Stimulated activated CD4-positive, alpha-beta T cell treated with anti-CD3 and anti-CD28 coated beads, Interleukin-15, amount 100 ng/mL, for 48 hours (primary cell): ENCODE measurements at regions not wholly inside any gene's neighbourhood (a gene's known extent, or its start where the extent isn't known, plus 50 kb on each side); places are given as distances from the start of the nearest gene placed in this dataset.

Experiments
- DNase-seq, 2 donors: peaks; one replicate each; pipeline ENCODE4 v3.0.0-alpha.2; 2020; ENCODE audit warnings: low read depth in 2 of 2

GRCh38 chr7:46494028-46494427, 573.0 kb upstream of the IGFBP3 start:
- DNase-seq = no peak

DNA sequence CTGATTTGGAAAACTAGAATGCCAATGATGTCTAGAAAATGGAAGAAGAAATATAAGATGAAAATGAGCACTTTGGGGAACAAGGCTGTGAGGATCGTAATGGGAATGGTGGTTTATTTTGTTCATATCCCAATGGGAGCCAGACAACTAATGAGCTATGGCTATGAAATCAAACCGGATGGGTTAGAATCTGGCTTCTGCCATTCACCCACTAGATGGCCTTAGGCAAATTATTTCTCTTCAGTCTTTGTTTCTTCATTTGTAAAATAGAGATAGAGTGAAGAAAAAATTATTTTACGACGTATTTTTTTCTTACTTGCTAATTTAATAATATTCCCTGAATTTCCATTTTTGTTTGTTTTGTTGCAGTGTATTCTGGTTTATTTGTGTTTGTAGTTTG, 572.1 kb upstream of the IGFBP3 start:
- DNase-seq = no peak

- DNase-seq = no peak
Measured at GRCh38 chr7:46492466-46492865, 571.4 kb upstream of the IGFBP3 start.

GRCh38 chr7:46490406-46490805, 569.3 kb upstream of the IGFBP3 start:
- DNase-seq = no peak

GRCh38 chr7:46489106-46489505, 568.0 kb upstream of the IGFBP3 start:
- no peak for DNase-seq

DNA sequence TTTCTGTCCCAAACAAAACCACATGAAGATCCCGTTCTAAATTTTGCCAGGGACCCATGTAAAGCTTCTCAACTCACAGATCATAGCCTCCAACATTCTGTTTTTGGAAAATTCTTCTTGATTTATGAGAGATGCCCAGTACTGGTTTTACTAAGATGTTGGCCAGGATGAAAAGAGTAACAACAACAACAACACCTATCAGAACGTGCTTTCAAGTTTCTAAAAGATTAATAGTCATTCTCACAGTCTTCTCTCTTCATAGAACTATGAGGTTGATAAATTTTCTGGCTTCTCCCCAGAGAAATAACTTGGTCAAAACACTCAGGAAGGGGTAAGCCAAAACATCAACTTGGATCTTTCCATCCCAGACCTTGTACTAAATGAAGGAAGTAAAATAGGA, 567.5 kb upstream of the IGFBP3 start:
- no peak for DNase-seq

GRCh38 chr7:46486256-46487206, 565.5 kb upstream of the IGFBP3 start:
- no peak for DNase-seq

DNA sequence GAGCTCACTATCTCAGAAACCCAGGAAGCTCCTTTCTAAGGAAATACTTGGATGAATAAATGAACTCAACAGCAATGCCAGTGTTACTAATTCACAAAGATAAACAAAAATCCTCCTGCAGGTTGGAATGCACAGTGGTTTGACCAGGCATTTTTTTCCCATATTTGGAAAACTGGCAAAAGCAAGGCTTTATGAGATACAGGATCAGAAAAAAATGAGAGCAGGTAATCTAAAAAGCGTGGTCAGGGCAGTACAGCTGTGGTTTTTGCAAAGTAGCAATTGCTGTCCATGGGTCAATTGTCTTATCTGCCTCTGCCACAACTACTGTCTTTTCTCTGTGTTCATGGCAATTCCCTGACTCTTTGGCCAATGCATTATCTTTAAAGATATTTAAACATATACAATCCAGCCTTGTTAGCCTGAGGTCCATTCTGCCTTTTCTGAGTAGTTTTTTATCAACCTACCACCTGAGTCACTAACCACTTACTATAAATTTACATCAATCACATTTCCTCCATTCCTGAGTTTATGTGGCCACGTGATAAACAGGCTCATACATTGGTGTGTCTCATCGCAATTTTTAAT, 564.5 kb upstream of the IGFBP3 start:
- no peak for DNase-seq

- no peak for DNase-seq
Measured at GRCh38 chr7:46484906-46485305, 563.8 kb upstream of the IGFBP3 start.

- DNase-seq = no peak
Measured at GRCh38 chr7:46480619-46481018, 559.5 kb upstream of the IGFBP3 start.

DNA sequence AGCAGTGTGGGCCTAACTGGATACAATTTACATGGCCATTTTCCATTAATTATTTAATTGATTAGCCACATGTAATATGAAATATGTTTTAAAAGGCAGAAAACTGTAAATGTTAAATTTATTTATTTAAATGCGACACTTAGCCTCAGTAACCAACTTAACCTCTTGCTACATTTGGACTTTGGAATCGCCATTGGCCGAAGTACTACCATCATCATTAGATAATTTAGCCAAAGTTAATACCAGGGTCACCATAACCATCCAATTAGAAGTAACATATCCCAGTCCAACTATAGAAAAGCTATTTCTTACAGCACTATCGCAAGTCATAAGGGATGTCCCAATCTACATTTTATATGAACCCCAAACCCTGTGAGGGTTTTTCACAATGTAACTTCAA, 558.6 kb upstream of the IGFBP3 start:
- DNase-seq = no peak

DNA sequence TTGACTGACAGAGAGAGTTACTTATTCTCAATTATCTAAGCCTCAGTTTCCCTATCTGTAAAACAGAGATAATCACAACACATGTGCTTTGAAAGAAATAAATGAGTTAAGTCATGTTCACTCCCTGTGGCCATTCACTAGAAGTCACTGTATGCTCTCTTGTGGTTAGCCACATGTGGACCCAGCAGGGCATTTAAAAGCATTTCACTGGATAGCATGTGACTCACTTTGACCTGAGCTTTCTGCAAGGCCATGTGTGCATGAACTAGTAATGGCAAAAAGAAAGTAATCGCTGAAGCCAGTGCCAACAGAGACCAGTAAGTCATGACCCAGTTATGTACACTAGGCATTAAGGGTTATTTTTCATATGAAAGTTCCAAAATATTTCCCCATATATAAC, 557.0 kb upstream of the IGFBP3 start:
- no peak for DNase-seq

- DNase-seq = no peak
Measured at GRCh38 chr7:46468753-46469356, 547.8 kb upstream of the IGFBP3 start.

DNA sequence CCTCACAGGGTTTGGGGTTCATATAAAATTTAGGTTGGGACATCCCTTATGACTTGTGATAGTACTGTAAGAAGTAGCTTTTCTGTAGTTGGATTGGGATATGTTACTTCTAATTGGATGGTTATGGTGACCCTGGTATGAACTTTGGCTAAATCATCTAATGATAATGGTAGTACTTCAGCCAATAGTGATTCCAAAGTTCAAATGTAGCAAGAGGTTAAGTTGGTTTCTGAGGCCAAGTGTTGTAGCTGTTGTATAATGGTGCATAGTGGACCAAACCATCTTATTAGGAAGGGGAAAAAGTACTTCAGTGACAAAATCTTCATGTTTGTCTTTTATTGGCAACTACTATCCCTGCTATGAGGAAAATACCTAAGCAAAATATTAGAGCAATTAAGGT, 542.1 kb upstream of the IGFBP3 start:
- DNase-seq = no peak

- no peak for DNase-seq
Measured at GRCh38 chr7:46461334-46461777, 540.3 kb upstream of the IGFBP3 start.

DNA sequence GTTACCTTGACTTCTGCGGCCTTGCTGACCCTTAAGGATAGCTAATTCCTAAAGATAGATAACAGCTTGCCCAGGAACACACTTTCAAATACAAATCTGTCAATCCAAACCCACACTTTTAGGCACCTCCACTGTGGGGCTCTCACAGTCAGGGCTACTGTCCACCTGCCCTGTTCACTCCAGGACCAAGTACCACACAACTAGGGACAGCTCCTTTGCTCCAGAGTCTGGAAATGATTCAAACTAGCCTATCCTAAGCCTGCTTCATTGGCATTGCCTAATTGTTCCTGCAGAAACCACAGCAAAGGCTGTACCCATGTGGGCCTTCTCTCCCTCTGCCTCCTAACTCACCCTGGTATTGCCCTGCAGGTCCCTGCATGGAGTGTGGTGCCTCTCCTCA, 538.9 kb upstream of the IGFBP3 start:
- DNase-seq = no peak

- DNase-seq = no peak
Measured at GRCh38 chr7:46454816-46455215, 533.7 kb upstream of the IGFBP3 start.

- DNase-seq = no peak
Measured at GRCh38 chr7:46452561-46453135, 531.6 kb upstream of the IGFBP3 start.

GRCh38 chr7:46451846-46452245, 530.8 kb upstream of the IGFBP3 start:
- no peak for DNase-seq

DNA sequence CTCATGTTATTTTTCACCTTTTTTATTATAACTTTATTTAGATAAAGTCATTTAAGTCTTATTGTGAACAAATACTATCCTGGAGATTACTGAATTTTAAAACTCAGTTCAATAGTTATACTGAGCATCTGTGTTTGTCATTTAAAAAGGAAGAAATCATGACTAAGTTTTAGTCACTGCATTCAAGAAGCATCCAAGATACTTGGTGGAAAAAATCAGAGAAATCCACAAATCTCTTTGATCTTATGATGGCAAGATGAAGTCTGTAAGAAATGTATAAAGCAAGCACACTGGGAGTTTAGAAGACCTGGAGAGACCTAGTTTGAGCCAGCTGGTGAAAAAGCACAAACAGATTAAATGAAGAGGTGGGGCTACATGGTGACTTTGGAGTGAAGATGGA, 529.8 kb upstream of the IGFBP3 start:
- DNase-seq = no peak

GRCh38 chr7:46450425-46450824, 529.4 kb upstream of the IGFBP3 start:
- DNase-seq = no peak

DNA sequence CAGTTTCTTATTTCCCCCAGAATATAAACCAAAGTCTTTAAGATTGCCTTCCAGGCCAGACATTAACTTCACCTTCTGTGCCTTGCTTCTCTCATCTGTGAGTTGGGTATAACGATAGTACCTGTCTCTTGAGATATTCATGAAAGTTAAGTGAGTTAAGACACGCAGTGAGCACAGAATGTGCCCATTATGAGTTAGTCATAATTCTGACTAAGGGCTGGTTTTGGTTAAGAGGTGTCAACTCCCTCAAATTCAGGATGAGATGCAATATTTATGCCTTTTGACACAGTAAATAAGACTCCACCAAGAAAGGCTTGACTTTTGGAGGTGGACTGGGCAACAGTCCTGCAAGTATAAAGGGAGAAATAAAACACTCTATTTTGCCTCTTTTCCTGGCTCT, 528.7 kb upstream of the IGFBP3 start:
- DNase-seq = no peak

DNA sequence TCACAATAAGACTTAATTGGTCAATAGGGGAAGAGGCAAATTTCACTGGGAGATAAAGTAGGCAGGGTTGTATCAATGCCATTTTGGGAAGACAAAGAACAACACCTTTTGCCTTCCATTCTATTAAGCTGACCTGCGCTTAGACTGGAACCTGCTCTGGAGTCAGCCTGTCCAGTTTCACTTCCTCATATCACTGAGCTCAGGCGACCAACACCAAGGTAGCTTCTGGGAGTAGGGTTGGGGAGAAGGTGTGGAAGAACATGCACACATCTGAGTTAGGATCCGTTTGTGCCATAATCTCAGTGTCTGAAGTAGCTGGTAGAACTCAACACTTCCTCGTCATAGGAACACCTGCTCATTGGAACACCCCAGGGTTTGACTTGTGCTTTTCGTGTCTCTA, 527.4 kb upstream of the IGFBP3 start:
- no peak for DNase-seq
